ENCODE measurements at regions not wholly inside any gene's neighbourhood (a gene's known extent, or its start where the extent isn't known, plus 50 kb on each side); places are given as distances from the start of the nearest gene placed in this dataset.

- no peak for TF ChIP-seq CTCF (IDR thresholded peaks at IDR 0.05)
- no peak for TF ChIP-seq POLR2A (IDR thresholded peaks at IDR 0.05)
These were observed 57.5 kb upstream of the PPARA start for GRCh38 chr22:46092670-46093410.

Measured in adrenal gland (tissue), 5 donors.